ENCODE measurements at regions not wholly inside any gene's neighbourhood (a gene's known extent, or its start where the extent isn't known, plus 50 kb on each side); places are given as distances from the start of the nearest gene placed in this dataset.

DNA sequence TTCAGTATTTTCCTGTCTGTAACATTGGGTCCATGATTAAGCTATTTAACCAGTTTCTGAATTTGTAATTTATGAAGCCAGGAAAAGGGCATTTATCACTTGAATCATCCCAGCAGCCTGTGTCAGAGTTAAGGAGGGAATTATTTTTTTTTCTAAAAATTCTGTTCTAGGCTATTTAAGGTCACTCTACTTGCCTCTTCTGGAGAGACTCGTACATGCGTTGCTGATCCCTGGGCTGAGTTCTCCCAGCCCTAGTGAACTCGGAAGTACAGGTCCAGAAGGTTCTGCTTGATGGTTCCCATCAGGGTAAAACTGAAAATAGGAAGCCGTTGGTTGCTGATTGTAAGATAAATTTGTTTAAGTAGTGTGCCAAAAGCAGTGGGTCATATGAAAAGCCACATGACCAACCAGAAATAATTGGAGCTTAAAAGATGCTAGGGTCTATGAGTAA, 90.7 kb downstream of the GPR88 start:
- TF ChIP-seq EZH2 (IDR thresholded peaks at IDR 0.05; ENCODE audit: low read depth, unreplicated experiment) = no peak
- TF ChIP-seq, protein P1, sequence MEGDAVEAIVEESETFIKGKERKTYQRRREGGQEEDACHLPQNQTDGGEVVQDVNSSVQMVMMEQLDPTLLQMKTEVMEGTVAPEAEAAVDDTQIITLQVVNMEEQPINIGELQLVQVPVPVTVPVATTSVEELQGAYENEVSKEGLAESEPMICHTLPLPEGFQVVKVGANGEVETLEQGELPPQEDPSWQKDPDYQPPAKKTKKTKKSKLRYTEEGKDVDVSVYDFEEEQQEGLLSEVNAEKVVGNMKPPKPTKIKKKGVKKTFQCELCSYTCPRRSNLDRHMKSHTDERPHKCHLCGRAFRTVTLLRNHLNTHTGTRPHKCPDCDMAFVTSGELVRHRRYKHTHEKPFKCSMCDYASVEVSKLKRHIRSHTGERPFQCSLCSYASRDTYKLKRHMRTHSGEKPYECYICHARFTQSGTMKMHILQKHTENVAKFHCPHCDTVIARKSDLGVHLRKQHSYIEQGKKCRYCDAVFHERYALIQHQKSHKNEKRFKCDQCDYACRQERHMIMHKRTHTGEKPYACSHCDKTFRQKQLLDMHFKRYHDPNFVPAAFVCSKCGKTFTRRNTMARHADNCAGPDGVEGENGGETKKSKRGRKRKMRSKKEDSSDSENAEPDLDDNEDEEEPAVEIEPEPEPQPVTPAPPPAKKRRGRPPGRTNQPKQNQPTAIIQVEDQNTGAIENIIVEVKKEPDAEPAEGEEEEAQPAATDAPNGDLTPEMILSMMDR (conservative IDR thresholded peaks at IDR 0.05; ENCODE audit: low read depth in 2 of 2) = no peak
- no peak for TF ChIP-seq POLR2AphosphoS5 (IDR thresholded peaks at IDR 0.05; ENCODE audit: low read depth)
- TF ChIP-seq JUNB (IDR thresholded peaks at IDR 0.05; ENCODE audit: unreplicated experiment) = no peak
- TF ChIP-seq, protein P2, sequence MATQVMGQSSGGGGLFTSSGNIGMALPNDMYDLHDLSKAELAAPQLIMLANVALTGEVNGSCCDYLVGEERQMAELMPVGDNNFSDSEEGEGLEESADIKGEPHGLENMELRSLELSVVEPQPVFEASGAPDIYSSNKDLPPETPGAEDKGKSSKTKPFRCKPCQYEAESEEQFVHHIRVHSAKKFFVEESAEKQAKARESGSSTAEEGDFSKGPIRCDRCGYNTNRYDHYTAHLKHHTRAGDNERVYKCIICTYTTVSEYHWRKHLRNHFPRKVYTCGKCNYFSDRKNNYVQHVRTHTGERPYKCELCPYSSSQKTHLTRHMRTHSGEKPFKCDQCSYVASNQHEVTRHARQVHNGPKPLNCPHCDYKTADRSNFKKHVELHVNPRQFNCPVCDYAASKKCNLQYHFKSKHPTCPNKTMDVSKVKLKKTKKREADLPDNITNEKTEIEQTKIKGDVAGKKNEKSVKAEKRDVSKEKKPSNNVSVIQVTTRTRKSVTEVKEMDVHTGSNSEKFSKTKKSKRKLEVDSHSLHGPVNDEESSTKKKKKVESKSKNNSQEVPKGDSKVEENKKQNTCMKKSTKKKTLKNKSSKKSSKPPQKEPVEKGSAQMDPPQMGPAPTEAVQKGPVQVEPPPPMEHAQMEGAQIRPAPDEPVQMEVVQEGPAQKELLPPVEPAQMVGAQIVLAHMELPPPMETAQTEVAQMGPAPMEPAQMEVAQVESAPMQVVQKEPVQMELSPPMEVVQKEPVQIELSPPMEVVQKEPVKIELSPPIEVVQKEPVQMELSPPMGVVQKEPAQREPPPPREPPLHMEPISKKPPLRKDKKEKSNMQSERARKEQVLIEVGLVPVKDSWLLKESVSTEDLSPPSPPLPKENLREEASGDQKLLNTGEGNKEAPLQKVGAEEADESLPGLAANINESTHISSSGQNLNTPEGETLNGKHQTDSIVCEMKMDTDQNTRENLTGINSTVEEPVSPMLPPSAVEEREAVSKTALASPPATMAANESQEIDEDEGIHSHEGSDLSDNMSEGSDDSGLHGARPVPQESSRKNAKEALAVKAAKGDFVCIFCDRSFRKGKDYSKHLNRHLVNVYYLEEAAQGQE (IDR thresholded peaks at IDR 0.05; ENCODE audit: unreplicated experiment) = no peak
- TF ChIP-seq, protein P3, sequence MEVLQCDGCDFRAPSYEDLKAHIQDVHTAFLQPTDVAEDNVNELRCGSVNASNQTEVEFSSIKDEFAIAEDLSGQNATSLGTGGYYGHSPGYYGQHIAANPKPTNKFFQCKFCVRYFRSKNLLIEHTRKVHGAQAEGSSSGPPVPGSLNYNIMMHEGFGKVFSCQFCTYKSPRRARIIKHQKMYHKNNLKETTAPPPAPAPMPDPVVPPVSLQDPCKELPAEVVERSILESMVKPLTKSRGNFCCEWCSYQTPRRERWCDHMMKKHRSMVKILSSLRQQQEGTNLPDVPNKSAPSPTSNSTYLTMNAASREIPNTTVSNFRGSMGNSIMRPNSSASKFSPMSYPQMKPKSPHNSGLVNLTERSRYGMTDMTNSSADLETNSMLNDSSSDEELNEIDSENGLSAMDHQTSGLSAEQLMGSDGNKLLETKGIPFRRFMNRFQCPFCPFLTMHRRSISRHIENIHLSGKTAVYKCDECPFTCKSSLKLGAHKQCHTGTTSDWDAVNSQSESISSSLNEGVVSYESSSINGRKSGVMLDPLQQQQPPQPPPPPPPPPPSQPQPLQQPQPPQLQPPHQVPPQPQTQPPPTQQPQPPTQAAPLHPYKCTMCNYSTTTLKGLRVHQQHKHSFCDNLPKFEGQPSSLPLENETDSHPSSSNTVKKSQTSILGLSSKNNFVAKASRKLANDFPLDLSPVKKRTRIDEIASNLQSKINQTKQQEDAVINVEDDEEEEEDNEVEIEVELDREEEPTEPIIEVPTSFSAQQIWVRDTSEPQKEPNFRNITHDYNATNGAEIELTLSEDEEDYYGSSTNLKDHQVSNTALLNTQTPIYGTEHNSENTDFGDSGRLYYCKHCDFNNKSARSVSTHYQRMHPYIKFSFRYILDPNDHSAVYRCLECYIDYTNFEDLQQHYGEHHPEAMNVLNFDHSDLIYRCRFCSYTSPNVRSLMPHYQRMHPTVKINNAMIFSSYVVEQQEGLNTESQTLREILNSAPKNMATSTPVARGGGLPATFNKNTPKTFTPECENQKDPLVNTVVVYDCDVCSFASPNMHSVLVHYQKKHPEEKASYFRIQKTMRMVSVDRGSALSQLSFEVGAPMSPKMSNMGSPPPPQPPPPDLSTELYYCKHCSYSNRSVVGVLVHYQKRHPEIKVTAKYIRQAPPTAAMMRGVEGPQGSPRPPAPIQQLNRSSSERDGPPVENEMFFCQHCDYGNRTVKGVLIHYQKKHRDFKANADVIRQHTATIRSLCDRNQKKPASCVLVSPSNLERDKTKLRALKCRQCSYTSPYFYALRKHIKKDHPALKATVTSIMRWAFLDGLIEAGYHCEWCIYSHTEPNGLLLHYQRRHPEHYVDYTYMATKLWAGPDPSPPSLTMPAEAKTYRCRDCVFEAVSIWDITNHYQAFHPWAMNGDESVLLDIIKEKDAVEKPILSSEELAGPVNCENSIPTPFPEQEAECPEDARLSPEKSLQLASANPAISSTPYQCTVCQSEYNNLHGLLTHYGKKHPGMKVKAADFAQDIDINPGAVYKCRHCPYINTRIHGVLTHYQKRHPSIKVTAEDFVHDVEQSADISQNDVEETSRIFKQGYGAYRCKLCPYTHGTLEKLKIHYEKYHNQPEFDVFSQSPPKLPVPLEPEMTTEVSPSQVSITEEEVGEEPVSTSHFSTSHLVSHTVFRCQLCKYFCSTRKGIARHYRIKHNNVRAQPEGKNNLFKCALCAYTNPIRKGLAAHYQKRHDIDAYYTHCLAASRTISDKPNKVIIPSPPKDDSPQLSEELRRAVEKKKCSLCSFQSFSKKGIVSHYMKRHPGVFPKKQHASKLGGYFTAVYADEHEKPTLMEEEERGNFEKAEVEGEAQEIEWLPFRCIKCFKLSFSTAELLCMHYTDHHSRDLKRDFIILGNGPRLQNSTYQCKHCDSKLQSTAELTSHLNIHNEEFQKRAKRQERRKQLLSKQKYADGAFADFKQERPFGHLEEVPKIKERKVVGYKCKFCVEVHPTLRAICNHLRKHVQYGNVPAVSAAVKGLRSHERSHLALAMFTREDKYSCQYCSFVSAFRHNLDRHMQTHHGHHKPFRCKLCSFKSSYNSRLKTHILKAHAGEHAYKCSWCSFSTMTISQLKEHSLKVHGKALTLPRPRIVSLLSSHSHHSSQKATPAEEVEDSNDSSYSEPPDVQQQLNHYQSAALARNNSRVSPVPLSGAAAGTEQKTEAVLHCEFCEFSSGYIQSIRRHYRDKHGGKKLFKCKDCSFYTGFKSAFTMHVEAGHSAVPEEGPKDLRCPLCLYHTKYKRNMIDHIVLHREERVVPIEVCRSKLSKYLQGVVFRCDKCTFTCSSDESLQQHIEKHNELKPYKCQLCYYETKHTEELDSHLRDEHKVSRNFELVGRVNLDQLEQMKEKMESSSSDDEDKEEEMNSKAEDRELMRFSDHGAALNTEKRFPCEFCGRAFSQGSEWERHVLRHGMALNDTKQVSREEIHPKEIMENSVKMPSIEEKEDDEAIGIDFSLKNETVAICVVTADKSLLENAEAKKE (CRISPR knock-in tag; IDR thresholded peaks at IDR 0.05) = no peak
- TF ChIP-seq CREB1 (CRISPR knock-in tag; IDR thresholded peaks at IDR 0.05; ENCODE audit: low read depth) = no peak
